ENCODE measurements at regions not wholly inside any gene's neighbourhood (a gene's known extent, or its start where the extent isn't known, plus 50 kb on each side); places are given as distances from the start of the nearest gene placed in this dataset.

- no peak for DNase-seq
- H3K27ac Mint-ChIP-seq (ENCODE audit: unreplicated experiment) = no peak overlapping the region
- no peaks in the 10 kb centered on the region for H3K36me3 Mint-ChIP-seq (ENCODE audit: unreplicated experiment)
- peaks cover 6% of the 10 kb centered on the region for H3K27me3 Mint-ChIP-seq (ENCODE audit: unreplicated experiment)
- no peak for TF ChIP-seq CTCF (IDR thresholded peaks at IDR 0.05; ENCODE audit: partially characterized antibody, unreplicated experiment)
- H3K9me3 Mint-ChIP-seq (ENCODE audit: unreplicated experiment) = no peaks in the 10 kb centered on the region
- peaks cover 2% of the 10 kb centered on the region for H3K4me1 Mint-ChIP-seq (ENCODE audit: low read depth, unreplicated experiment)
- H3K4me3 Mint-ChIP-seq (ENCODE audit: unreplicated experiment) = no peak overlapping the region
Measured at GRCh38 chr6:134374491-134375219, 56.7 kb upstream of the SGK1 start.

- Mint-ChIP-seq H3K27me3 (ENCODE audit: unreplicated experiment) (peaks cover 6% of the 10 kb centered on the region), H3K27ac (ENCODE audit: unreplicated experiment) (no peak overlapping the region), H3K9me3 (ENCODE audit: unreplicated experiment) (no peaks in the 10 kb centered on the region), H3K4me1 (ENCODE audit: low read depth, unreplicated experiment) (peaks cover 2% of the 10 kb centered on the region), H3K4me3 (ENCODE audit: unreplicated experiment) (no peak overlapping the region), H3K36me3 (ENCODE audit: unreplicated experiment) (no peaks in the 10 kb centered on the region)
- TF ChIP-seq CTCF (IDR thresholded peaks at IDR 0.05; ENCODE audit: partially characterized antibody, unreplicated experiment) = no peak
- no peak for DNase-seq
Measured at GRCh38 chr6:134373993-134374392, 56.1 kb upstream of the SGK1 start.

GRCh38 chr6:134373282-134373922, 55.5 kb upstream of the SGK1 start:
- Mint-ChIP-seq H3K36me3 (ENCODE audit: unreplicated experiment) (no peaks in the 10 kb centered on the region), H3K4me1 (ENCODE audit: low read depth, unreplicated experiment) (peaks cover 2% of the 10 kb centered on the region), H3K27ac (ENCODE audit: unreplicated experiment) (no peak overlapping the region), H3K4me3 (ENCODE audit: unreplicated experiment) (no peak overlapping the region), H3K9me3 (ENCODE audit: unreplicated experiment) (no peaks in the 10 kb centered on the region), H3K27me3 (ENCODE audit: unreplicated experiment) (peaks cover 6% of the 10 kb centered on the region)
- TF ChIP-seq CTCF (IDR thresholded peaks at IDR 0.05; ENCODE audit: partially characterized antibody, unreplicated experiment) = no peak
- no peak for DNase-seq

GRCh38 chr6:134372603-134373281, 54.8 kb upstream of the SGK1 start:
- Mint-ChIP-seq H3K9me3 (ENCODE audit: unreplicated experiment) (no peaks in the 10 kb centered on the region), H3K4me1 (ENCODE audit: low read depth, unreplicated experiment) (peaks cover 2% of the 10 kb centered on the region), H3K36me3 (ENCODE audit: unreplicated experiment) (no peaks in the 10 kb centered on the region), H3K27ac (ENCODE audit: unreplicated experiment) (no peak overlapping the region), H3K4me3 (ENCODE audit: unreplicated experiment) (no peak overlapping the region), H3K27me3 (ENCODE audit: unreplicated experiment) (peaks cover 6% of the 10 kb centered on the region)
- TF ChIP-seq CTCF (IDR thresholded peaks at IDR 0.05; ENCODE audit: partially characterized antibody, unreplicated experiment) = no peak
- no peak for DNase-seq

- no peak for TF ChIP-seq CTCF (IDR thresholded peaks at IDR 0.05; ENCODE audit: partially characterized antibody, unreplicated experiment)
- Mint-ChIP-seq H3K4me3 (ENCODE audit: unreplicated experiment) (no peak overlapping the region), H3K36me3 (ENCODE audit: unreplicated experiment) (no peaks in the 10 kb centered on the region), H3K9me3 (ENCODE audit: unreplicated experiment) (no peaks in the 10 kb centered on the region), H3K27me3 (ENCODE audit: unreplicated experiment) (no peaks in the 10 kb centered on the region), H3K27ac (ENCODE audit: unreplicated experiment) (no peak overlapping the region), H3K4me1 (ENCODE audit: low read depth, unreplicated experiment) (no peaks in the 10 kb centered on the region)
- no peak for DNase-seq
Measured at GRCh38 chr6:134368670-134369069, 50.8 kb upstream of the SGK1 start.

All from glutamatergic neuron (in vitro differentiated cells).